HCT116 (cell line): ENCODE measurements at regions not wholly inside any gene's neighbourhood (a gene's known extent, or its start where the extent isn't known, plus 50 kb on each side); places are given as distances from the start of the nearest gene placed in this dataset.
A peak's percentile ranks its signal among the peaks of the same experiment; 100 is the strongest.

ENCODE experiments used
- ATAC-seq: fragments of 200-7000 bp; cut with Tn5 transposase; 2 replicates; pipeline ENCODE4 v1.9.1; 2020; ENCODE audit warnings: mild to moderate bottlenecking, moderate library complexity
- BruUV-seq: library from RNA; stranded (reverse); fragments of 400-500 nt; replicated peaks from 2 replicates; lab custom pipeline; 2021; lab: Mats Ljungman, UMichigan
- CTCF ChIA-PET: fragments of 300-600 bp; sonication (Branson Sonifier 250); formaldehyde crosslinking; loops from one replicate; lab custom pipeline; 2021; ENCODE audit warnings: antibody characterized with exemption; lab: Charles Lee
- POLR2A ChIA-PET: fragments of 300-600, 350-600 bp; sonication (Branson Sonifier 250); formaldehyde crosslinking; loops from one replicate; lab custom pipeline; 2021; ENCODE audit warnings: antibody characterized with exemption; lab: Charles Lee
- RAD21 ChIA-PET, 2 experiments: fragments of 300-600 bp; sonication (Branson Sonifier 250); formaldehyde crosslinking; loops; one replicate each; lab custom pipeline; 2023; ENCODE audit warnings: low total read pairs in 2 of 2; ENCODE audit not compliant: uncharacterized antibody in 2 of 2, unreplicated experiment in 2 of 2, low non-redundant PET in 1 of 2; lab: Charles Lee
- DNase-seq: peaks from one replicate; pipeline ENCODE4 v3.0.0-alpha.2; 2010; ENCODE audit warnings: low read depth, low spot score
- H2AFZ ChIP-seq: fragments of 200-600 bp; shearing (Covaris generic), sonication (generic); 2 replicates; pipeline ENCODE4 v1.6.1; 2017; ENCODE audit warnings: low read depth, mixed run types, mixed read lengths, antibody characterized with exemption, low read length; ENCODE audit not compliant: poor library complexity, severe bottlenecking
- H3K27ac ChIP-seq: 2 replicates; pipeline ENCODE4 v1.5.1; 2012; ENCODE audit warnings: low read depth, low read length
- H3K27me3 ChIP-seq: fragments of 200-600 bp; sonication (generic); 2 replicates; pipeline ENCODE4 v1.6.1; 2016; ENCODE audit warnings: mixed run types, low read length, mixed read lengths; ENCODE audit not compliant: insufficient read depth
- H3K36me3 ChIP-seq, 2 experiments: fragments of 200-500 bp in 1 of 2; fragments of 200-600 bp in 1 of 2; sonication (Bioruptor generic) in 1 of 2; sonication (generic) in 1 of 2; 2 replicates each; pipeline versions ENCODE4 v1.5.1 to v1.6.1; 2014 to 2016; ENCODE audit warnings: low read length in 2 of 2, inconsistent platforms in 1 of 2, mixed read lengths in 1 of 2, mixed run types in 1 of 2; ENCODE audit not compliant: insufficient read depth in 2 of 2, control insufficient read depth in 1 of 2
- H3K4me1 ChIP-seq, 2 experiments: fragments of 200-600 bp in 1 of 2; sonication (generic) in 1 of 2; 2 replicates each; pipeline versions ENCODE4 v1.5.1 to v1.6.1; 2012 to 2017; ENCODE audit warnings: low read length in 2 of 2, inconsistent platforms in 1 of 2, mild to moderate bottlenecking in 1 of 2, mixed read lengths in 1 of 2, mixed run types in 1 of 2, moderate library complexity in 1 of 2; ENCODE audit not compliant: insufficient read depth in 2 of 2, control insufficient read depth in 1 of 2
- H3K4me2 ChIP-seq: fragments of 200-600 bp; sonication (generic); 2 replicates; pipeline ENCODE4 v1.6.1; 2017; ENCODE audit warnings: mixed run types, low read length, mixed read lengths
- H3K4me3 ChIP-seq, 2 experiments: fragments of 200-600 bp in 1 of 2; sonication (generic) in 1 of 2; replicated peaks in 1 of 2; 2 replicates each; pipeline ENCODE4 v1.5.1; 2011 to 2016; ENCODE audit warnings: low read length in 2 of 2, control low read depth in 1 of 2, low read depth in 1 of 2, mild to moderate bottlenecking in 1 of 2, mixed read lengths in 1 of 2, mixed run types in 1 of 2
- H3K79me2 ChIP-seq: fragments of 200-600 bp; sonication (generic); 2 replicates; pipeline ENCODE4 v1.6.1; 2017; ENCODE audit warnings: mild to moderate bottlenecking, mixed run types, low read length, moderate library complexity, mixed read lengths; ENCODE audit not compliant: insufficient read depth
- H3K9ac ChIP-seq: fragments of 200-600 bp; sonication (generic); 2 replicates; pipeline ENCODE4 v1.6.1; 2016; ENCODE audit warnings: low read length, mixed read lengths
- H3K9me2 ChIP-seq: fragments of 200-600 bp; sonication (generic), shearing (Covaris generic); 2 replicates; pipeline ENCODE4 v1.6.1; 2017; ENCODE audit warnings: mixed run types, mild to moderate bottlenecking, moderate library complexity; ENCODE audit not compliant: insufficient read depth
- H3K9me3 ChIP-seq, 2 experiments: fragments of 200-500 bp in 1 of 2; fragments of 200-600 bp in 1 of 2; sonication (Bioruptor generic) in 1 of 2; sonication (generic) in 1 of 2; 2 replicates each; pipeline ENCODE4 v1.6.1; 2014 to 2017; ENCODE audit warnings: low read length in 2 of 2, mixed read lengths in 2 of 2, inconsistent platforms in 1 of 2, low read depth in 1 of 2, mild to moderate bottlenecking in 1 of 2, mixed run types in 1 of 2, moderate library complexity in 1 of 2; ENCODE audit not compliant: control insufficient read depth in 1 of 2, insufficient read depth in 1 of 2
- H4K20me1 ChIP-seq: fragments of 200-600 bp; sonication (generic), shearing (Covaris generic); 2 replicates; pipeline ENCODE4 v1.6.1; 2017; ENCODE audit warnings: mixed run types, mild to moderate bottlenecking, moderate library complexity; ENCODE audit not compliant: insufficient read depth
- CBX3 ChIP-seq: IDR thresholded peaks from 2 replicates; pipeline ENCODE4 v1.6.1; 2012; ENCODE audit warnings: low read depth
- CEBPB ChIP-seq: IDR thresholded peaks from 2 replicates; pipeline ENCODE4 v1.6.1; 2012; ENCODE audit warnings: low read depth
- EGR1 ChIP-seq: IDR thresholded peaks from 2 replicates; pipeline ENCODE4 v1.6.1; 2012; ENCODE audit warnings: low read depth
- POLR2AphosphoS5 ChIP-seq: IDR thresholded peaks from 2 replicates; pipeline ENCODE4 v1.6.1; 2011; ENCODE audit warnings: mild to moderate bottlenecking, low read depth, low read length, moderate library complexity
- SIN3A ChIP-seq: IDR thresholded peaks from 2 replicates; pipeline ENCODE4 v1.6.1; 2012; ENCODE audit warnings: low read depth
- SP1 ChIP-seq: IDR thresholded peaks from 2 replicates; pipeline ENCODE4 v1.6.1; 2012; ENCODE audit warnings: low read depth
- TCF7L2 ChIP-seq: IDR thresholded peaks from 2 replicates; pipeline ENCODE4 v1.7.0; 2011; ENCODE audit warnings: borderline replicate concordance, inconsistent platforms; ENCODE audit not compliant: insufficient read depth, insufficient read length; ENCODE audit errors: extremely low read depth
- ZFX ChIP-seq: fragments of 450-650 bp; IDR thresholded peaks from 2 replicates; pipeline ENCODE4 v1.6.1; 2017
- ZNF274 ChIP-seq: fragments of 200-500 bp; sonication (Bioruptor generic); IDR thresholded peaks from 2 replicates; pipeline ENCODE4 v1.6.1; 2014; ENCODE audit warnings: mild to moderate bottlenecking, low read depth, low read length, inconsistent platforms
- intact Hi-C: fragments of 100-400 bp; cut with micrococcal nuclease; formaldehyde crosslinking; loops from 2 replicates; pipeline ENCODE4 v1.10.0; 2022
- TF ChIP-seq, protein P1 (sequence below): IDR thresholded peaks from 2 replicates; pipeline ENCODE4 v1.6.1; 2012
- TF ChIP-seq, protein P2 (sequence below), 3 experiments: fragments of 200-600 bp in 1 of 3; sonication (generic) in 1 of 3; IDR thresholded peaks in 2 of 3; conservative IDR thresholded peaks in 1 of 3; 2 replicates each; pipeline ENCODE4 v1.5.1; 2012 to 2017; ENCODE audit warnings: low read depth in 2 of 3, low read length in 2 of 3, antibody characterized with exemption in 1 of 3, borderline replicate concordance in 1 of 3, control low read depth in 1 of 3, mild to moderate bottlenecking in 1 of 3, mixed read lengths in 1 of 3, mixed run types in 1 of 3, moderate library complexity in 1 of 3; ENCODE audit not compliant: insufficient read depth in 1 of 3

DNA sequence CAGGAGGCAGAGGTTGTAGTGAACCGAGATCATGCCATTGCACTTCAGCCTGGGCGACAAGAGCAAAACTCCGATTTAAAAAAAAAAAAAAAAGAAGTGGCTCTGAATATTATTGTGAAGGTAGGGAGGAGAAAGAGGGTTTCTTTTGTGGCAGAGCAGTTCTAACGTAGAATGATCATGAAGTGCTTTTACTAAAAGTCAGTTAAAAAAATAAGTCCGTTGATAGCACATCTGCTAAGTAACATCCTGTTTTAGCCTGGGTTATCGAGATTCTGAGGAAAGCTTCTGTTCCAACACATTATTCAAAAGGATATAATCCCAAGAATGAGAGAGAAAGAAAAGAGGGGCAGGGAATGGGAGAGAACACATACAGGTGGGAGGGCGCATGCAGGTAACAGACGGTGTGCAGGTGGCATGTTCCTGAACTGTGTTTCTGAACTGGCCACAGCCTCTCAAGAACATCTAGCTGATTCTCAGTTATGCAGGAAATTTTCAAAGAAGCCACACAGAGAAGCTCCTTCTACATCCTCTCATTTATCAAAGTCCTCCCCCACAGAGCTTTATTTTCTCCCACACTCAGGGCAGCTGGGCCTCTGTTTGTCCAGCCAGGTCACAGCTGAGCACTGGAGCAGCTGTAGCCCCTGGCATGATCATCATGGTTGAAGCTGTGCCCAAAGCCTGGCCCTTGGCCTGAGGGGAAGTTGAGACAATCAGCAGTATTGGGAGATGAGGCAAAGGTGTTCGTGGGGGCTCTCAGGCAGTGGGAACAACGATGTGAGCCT lies 342.3 kb downstream of the ZNF674 start (continued):
- no peak for TF ChIP-seq POLR2AphosphoS5
- TF ChIP-seq CEBPB = no peak
- TF ChIP-seq TCF7L2 = no peak
- TF ChIP-seq ZFX = no peak
- TF ChIP-seq SIN3A = no peak

DNA sequence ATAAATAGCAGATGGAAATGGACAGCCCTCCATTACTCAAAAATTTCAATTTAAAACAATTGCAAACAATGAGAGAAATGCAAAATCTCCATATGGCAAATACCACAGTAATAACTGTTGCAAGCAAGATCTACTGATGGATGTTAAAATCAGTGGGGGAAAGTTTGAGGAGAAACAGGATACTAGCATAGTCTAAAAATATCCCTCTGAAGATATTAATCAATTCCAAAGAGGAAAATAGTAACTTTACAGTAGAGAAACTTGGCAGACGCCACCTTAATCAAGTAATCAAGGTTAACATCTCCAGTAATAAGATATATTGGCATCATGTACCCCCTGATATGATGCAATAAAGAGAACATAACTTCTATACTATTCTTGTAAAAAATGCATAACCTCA lies 344.8 kb downstream of the ZNF674 start:
- intact Hi-C loops = no loop called here
- Histone ChIP-seq H3K27me3 (no peaks in the 10 kb centered on the region), H3K79me2 (no peaks in the 10 kb centered on the region), H3K9ac (no peak overlapping the region), H3K9me2 (no peaks in the 10 kb centered on the region), H3K9me3 (no peaks in the 10 kb centered on the region; a peak in 1 of 4 replicates), H2AFZ (no peak overlapping the region), H3K4me1 (peaks cover 17 to 46% of the 10 kb centered on the region in 2 experiments), H3K4me3 (no peak overlapping the region)
- RAD21 ChIA-PET = no interaction called here
- no peak for TF ChIP-seq EGR1
- no peak for TF ChIP-seq ZFX
- TF ChIP-seq, protein P1, sequence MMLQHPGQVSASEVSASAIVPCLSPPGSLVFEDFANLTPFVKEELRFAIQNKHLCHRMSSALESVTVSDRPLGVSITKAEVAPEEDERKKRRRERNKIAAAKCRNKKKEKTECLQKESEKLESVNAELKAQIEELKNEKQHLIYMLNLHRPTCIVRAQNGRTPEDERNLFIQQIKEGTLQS = no peak
- TF ChIP-seq CBX3 = no peak
- no peak for TF ChIP-seq ZNF274
- TF ChIP-seq, protein P2, sequence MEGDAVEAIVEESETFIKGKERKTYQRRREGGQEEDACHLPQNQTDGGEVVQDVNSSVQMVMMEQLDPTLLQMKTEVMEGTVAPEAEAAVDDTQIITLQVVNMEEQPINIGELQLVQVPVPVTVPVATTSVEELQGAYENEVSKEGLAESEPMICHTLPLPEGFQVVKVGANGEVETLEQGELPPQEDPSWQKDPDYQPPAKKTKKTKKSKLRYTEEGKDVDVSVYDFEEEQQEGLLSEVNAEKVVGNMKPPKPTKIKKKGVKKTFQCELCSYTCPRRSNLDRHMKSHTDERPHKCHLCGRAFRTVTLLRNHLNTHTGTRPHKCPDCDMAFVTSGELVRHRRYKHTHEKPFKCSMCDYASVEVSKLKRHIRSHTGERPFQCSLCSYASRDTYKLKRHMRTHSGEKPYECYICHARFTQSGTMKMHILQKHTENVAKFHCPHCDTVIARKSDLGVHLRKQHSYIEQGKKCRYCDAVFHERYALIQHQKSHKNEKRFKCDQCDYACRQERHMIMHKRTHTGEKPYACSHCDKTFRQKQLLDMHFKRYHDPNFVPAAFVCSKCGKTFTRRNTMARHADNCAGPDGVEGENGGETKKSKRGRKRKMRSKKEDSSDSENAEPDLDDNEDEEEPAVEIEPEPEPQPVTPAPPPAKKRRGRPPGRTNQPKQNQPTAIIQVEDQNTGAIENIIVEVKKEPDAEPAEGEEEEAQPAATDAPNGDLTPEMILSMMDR (IDR thresholded peaks at IDR 0.05 in 2 of 3, conservative IDR thresholded peaks at IDR 0.05 in 1 of 3; ENCODE audit: borderline replicate concordance in 1 of 3, insufficient read depth in 1 of 3, low read depth in 2 of 3, low read length in 2 of 3) = no peak
- no peak for TF ChIP-seq CEBPB
- TF ChIP-seq SP1 = no peak
- TF ChIP-seq, all 23 proteins: peak for 0
- no peak for ATAC-seq
- Histone ChIP-seq H3K27ac (peak overlapping the region; percentile 37; the same call in 1 of the 2 replicates), H3K4me2 (peak overlapping the region; percentile 7; the same call in 1 of the 2 replicates), H3K36me3 (peaks cover 0 to 2% of the 10 kb centered on the region in 2 experiments; a peak in 1 of 4 replicates), H4K20me1 (no peaks in the 10 kb centered on the region)
- DNase-seq = no peak
- BruUV-seq = no TSS peak
- ChIA-PET POLR2A (no interaction called here), CTCF (no interaction called here)
